Fibroblast of gingiva (primary cell): ENCODE measurements at regions not wholly inside any gene's neighbourhood (a gene's known extent, or its start where the extent isn't known, plus 50 kb on each side); places are given as distances from the start of the nearest gene placed in this dataset.
"Not testable (repeated sequence)": the region's sequence is repeated elsewhere in the genome, so short reads cannot be mapped to it uniquely, and the experiment has no call there.

Experiments used
- DNase-seq: peaks from one replicate; pipeline ENCODE4 v3.0.0-alpha.2; 2011; ENCODE audit warnings: low read depth

DNA sequence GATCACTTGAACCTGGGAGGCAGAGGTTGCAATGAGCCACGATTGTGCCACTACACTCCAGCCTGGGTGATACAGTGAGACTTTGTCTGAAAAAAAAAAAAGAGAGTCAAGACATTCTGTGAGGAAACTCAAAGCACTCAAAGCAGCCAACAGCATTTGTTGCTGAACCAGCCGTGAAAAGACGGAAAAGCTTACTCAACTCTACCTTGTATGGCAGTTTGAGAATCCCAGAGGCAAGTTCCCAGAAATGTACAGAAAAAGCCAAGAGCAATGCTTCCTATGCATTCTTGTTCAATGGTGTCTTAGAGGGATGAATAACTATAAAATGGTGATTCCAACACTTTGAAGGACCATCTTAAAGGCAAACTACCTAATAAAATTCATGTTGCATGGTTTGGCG, 170.2 kb downstream of the HSD17B3 start:
- no peak for DNase-seq

DNA sequence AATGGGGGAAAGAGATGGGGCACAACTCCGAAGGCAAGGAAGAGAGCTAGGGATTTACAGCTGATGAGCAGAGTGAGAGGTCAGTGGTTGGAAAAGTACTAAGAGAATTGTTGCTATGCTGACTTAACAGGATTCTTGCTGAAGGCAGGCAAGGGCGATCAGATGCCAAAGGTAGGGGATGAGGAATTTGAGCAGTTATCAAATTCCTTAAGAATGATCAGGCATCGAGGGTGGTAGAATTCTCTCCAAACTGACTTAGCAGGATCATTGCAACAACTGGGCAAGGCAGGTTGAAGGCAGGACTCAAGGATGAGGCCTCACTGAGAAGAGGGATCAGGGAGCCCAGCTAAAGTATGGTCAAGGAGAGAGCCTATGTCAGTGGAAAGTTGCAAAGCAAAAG, 171.0 kb downstream of the HSD17B3 start:
- no peak for DNase-seq

DNA sequence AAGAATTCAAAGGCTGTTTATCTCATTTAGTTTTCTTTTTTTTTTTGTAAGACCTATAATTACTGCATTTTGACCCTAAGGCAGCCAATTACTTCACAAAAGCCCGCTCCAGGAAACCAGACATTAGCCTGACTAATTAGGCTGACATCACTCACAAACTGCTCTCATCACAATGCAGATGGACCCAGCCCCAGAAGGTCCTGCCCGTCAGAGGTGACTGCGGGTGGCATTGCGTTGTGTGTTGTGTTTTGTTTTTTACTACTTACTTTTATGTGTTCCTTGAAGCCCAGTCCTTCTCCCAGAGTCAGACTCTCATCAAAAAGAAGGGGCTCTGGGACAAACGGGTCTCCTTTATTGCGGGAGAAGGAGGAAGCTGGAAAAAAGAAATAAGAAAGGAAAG, 172.2 kb downstream of the HSD17B3 start:
- DNase-seq: no peak

DNA sequence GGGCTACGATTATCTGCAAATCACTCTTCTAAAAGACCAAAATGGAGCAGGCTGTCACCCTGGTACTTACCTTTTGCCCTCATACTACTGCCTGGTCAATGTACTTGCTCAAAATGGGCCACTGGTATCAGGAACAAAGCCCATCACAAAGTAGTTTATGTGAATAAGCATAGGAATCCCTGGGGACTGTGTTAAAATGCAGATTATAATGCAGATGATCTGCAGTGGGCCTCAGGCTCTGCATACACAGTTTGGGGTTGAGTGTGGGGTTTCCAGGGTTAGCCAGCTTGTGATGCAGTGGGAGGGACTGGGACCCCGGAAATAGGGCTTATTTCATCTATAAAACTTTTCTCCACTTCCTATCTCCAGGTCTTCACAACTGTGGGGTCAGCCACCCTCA, 173.1 kb downstream of the HSD17B3 start:
- no peak for DNase-seq

DNA sequence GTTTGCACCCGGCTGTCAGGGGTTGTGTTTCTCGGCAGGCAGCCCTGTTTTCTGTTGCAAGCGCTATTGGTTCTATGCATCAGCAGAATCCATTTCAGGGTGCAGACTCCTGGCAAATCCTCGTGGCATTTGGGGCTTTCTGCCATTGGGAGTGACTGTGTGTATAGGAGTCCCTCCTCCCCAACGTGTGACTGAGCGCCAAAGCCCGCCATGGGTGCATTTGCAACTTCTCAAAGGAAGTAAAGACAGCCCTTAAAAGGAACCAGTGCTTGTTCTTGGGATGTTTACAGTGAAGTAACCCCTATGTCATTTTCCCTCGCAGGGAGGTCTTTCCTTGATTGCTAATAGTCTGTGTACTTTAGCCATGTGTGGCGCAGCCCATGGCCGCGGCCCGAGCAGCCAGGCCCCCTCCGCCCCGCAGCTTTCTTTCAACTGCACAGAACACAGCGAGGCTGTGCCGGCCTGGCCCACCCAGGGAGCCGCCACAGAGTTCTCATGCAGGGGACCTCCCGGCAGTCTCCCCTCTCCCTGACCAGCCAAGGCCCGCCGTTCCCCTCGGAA, 175.6 kb downstream of the HSD17B3 start:
- no peak for DNase-seq

DNA sequence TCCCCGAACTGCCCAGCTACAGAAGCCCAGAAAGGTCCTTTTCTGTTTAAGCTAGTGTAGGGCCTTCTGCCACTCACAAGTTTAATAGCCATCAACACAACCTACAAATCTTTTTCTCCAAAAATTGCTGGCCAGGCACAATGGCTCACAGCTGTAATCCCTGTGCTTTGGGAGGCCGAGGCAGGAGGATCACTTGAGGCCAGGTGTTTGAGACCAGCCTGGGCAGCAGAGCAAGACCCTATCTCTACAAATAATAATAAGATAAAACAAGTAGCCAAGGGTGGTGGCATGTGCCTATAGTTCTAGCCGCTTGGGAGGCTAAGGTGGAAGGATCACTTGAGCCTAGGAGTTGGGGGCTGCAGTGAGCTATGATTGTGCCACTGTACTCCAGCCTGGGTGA, 176.4 kb downstream of the HSD17B3 start:
- no peak for DNase-seq

DNA sequence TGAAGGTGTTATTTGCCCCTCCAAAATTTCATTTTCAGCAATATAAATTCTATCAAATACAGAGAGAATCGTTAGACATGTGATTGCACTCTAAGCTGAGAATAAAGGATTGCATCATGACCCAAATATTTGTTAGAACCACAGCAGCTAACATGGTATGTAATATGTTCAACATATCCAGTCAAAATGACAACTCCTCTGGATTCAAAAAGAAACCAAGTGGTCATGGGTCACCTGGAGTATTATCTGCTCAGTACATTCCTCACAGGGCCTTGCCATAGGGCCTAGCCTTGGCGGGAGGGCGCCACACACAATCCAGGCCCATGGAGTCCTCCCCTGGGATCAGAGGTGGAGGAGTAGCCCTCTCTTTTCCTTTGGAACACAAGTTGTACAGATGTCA, 179.2 kb downstream of the HSD17B3 start:
- peak; percentile 54 for DNase-seq

DNA sequence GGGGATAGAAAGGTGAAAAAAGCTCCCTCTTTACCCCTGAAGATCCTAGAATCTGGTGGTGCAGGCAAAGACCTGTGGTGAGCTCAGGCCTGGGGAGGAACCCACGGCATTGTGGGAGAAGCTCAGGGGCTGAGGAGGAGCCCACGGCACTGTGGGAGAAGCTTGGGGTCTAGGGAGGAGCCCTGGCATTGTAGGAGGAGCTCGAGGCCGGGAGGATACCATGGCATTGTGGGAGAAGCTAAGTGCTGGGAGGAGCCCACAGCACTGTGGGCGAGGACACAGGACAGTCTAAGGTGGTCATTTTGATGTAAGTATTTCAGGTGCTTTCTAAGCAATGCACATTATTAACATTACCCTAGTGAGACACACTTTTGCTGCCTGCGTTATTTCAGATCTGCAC, 179.7 kb downstream of the HSD17B3 start:
- DNase-seq: no peak

DNA sequence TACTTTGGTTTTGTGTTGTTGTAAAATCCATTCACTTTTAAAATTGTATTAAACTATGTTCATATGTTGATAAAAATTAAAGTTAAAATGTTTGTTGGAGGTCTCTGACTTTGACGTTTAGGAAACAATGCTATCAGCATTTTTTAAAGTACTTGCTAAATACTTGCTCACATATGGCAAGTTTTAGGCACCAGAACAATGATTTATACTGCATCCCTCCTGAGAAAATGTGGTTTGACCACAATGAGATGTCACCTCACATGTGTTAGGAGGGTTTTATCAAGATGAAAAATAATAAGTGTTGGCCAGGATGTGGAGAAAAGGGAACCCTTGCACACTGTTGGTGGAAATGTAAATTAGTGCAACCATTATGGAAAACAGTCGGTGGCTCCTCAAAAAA, 180.8 kb downstream of the HSD17B3 start:
- no peak for DNase-seq

DNA sequence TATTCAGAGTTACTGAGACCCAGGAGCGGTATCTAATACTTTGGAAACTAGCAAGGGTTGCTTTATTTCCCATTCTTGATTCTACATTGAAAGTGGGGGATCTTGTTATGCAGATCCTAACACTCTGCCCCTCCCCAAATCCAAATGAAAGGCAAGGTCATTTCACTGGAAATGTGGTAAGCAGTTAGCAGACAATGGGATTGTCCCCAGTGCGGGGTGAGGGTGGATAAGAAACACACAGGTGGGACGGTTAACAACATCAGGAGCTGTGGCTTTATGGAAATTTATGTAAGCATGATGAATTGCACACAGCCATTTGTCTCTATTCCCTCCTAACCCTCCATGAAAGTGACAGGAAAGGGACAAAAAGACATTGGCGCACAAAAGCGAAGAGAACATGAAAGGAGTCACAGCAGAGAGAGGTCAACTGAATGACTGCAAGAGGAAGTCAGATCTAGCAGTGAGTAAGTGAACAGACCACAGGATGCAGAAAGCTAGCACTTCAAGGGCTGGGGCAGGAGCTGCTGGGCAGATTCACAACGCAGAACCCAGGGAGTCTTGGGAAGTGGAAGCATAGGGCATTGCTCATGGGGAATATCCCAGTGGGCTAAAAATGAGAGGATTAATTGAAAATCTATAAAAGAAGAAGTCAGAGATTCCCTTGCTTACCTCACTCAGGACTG, 184.4 kb downstream of the HSD17B3 start:
- DNase-seq: no peak

DNA sequence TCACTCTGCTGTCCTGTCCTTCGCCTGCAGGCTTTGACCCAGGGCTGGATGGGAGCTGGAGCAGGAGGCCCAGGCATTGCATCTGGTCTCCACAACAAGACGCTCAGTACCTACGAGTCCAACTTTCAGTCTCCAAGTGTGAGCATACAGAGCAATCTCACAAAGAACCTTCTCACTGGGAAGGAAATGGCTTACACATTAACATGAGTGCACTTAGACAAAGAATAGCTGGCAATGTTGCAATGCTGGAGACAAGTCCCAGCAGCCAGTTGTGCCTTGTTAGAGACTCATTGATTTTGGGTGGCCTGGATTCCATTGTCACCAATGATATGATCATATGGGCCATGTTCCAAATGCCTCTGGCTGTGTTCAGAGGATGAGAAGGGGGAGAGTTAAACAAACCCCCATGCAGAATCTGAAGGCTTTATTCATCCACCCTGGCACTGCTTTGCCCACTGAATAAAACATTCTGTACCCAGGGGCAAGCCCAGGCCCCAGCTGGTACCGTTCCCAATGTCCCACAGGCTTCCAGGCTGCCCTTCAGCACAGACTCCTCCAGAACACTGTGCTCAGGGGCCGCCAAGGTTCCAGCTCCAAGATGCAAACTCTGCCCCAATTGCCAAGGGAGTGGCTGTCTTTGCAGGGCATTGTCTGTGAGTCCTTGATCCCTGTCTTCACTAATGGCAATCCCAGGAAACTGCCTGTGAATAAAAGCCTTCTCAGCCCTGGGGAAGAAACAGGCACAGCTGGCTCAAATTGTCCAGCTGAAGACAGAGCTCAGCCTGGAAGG, 185.5 kb downstream of the HSD17B3 start:
- no peak for DNase-seq

DNA sequence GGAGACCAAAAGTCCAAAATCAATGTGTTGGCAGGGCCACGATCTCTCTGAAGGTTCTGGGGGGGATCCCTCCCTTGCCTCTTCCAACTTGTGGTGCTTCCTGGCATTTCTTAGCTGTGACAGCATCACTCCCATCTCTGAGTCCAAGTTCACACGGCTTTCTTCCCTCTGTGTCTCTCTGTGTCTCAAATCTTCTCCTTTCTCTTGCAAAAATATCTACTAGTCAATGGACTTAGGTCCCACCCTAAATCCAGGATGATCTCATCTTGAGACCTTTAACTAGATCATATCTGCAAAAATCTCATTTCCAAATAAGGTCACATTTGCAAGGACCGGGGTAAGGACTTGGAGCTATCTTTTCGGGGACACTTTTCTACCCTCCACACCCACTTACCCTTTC, 186.1 kb downstream of the HSD17B3 start:
- DNase-seq: no peak

DNA sequence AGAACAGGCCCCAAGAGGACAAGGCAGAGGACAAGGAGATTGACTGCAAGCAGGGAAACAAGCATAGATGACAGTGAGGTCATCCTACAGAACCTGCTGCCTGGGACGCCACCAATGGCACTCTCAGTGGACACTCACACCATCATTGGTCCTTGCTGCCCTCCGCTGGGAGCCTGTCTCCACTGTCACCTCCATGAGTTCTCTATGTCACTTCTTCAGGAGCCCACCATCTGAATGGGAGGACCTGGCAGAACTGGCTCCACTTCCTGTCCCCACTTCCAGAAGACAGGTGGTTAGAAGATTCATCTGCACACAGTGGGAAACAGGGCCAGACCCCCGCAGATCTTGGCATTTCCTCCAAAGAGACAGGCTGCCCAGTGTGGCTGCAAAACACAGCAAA, 188.9 kb downstream of the HSD17B3 start:
- no peak for DNase-seq

DNA sequence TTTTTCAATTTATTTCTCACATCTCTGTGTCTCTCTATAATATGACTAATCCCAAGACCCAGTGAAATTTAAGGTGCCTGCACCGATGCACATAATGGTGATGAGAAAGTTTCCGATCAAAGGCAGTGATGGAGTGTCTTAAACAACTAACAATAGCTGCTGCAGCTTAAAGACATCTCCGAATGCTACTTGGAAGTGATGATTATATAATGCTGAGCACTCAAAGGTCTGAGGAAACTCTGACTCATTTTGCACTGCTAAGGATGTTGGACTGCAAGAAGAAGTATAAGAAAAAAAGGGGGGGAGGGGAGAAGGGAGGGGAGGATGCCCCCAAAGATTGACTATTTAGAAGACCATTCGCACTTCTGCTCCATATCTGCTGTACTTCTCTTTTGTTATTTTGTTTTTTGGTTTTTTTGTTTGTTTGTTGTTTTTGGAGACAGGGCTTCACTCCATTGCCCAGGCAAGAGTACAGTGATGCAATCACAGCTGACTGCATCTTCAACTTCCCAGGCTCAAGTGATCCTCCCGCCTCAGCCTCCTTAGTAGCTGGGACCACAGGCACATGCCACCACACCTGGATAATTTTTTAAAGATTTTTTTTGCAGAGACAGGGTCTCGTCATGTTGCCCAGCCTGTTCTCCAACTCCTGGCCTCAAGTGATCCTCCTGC, 192.2 kb downstream of the HSD17B3 start:
- DNase-seq: peak; percentile 15

DNA sequence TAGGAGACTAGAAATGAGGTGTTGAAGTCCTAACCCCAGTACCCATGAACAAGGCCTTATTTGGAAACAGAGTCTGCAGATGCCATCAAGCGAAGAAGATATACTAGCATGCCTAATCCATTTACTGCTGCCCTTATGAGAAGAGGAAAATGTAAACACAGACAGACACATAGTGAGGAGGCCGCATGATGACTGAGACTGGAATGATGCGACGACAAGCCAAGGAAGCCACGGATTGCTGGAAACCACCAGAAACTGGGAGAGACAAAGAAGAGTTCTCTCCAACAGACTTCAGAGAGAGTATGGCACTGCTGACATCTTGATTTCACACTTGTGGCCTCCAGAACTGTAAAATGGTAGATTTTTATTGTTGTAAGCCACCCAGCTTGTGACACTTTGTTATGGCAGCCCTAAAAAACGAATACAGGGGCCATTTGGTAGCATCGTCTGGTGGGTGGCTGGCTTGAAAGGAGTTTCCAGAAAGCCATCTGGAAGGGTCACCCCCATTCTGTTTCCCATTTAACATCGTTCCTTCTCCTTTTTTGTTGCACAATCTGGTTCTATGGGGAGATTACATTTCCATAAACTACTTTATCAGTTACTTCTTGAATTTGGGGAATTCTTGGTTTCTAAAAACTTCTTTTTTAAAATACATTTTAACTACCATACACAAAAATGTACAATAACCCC, 193.1 kb downstream of the HSD17B3 start:
- no peak for DNase-seq

DNA sequence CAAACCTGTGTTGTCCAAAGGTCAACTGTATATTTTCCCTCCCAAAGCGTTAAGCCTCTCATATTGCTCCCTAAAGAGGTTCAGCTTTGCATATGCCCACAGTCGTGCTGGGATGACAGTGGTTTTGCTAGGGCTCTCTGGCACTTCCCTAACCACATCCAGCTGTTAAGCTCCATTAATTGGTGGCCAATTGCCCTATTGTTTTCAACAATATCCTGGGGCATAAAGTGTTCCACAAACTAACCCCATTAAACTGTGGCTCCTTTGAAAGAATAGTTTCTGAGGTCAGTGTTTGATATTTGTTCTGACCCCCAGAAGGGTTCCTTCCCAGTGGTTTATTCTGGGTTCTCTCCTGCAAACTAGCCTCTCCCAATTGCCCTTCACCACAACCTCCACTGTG, 194.5 kb downstream of the HSD17B3 start:
- DNase-seq: peak; percentile 18

DNA sequence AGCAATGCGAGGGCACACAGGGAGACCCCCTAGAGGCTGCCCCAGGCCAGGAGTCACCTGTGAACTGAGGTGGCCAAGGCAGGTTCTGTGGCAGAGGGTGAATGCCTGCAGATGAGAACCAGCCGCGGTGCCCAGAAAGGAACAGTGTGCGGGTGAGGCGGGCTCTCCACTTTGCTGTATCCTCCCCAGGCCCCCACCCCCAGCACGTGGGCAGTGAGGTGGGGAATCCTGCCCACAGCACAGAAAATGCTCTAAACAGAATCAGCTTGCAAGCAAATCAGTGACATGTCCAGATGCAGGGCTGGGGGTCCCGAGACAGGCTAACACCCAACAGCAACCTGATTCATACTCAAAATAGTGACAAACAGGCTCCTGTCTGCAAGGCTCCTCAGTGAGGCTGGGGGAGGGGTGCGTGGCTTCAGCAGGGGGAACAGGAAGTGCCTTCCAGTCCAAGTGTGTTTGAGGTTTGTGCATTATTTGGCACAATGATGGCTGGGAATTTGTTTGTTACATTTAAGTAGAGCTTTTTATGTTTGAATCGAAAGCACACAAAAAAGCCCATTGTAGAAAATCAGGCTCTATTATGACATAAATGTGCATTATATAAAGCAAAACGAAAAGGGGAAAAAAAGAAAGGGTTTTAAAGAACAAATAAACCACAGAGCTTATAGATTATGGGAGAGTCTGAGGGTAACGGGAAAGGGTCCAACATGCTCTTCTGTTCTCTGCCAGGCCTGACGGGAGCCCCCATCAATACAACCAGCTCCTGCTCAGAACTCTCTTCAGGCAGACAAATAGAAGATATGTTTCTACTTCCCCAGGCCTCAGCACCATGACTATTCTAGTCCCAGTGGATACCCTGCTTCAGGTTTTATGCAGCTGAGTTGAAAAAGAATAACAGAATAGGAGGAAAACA, 201.3 kb downstream of the HSD17B3 start:
- DNase-seq: no peak

DNA sequence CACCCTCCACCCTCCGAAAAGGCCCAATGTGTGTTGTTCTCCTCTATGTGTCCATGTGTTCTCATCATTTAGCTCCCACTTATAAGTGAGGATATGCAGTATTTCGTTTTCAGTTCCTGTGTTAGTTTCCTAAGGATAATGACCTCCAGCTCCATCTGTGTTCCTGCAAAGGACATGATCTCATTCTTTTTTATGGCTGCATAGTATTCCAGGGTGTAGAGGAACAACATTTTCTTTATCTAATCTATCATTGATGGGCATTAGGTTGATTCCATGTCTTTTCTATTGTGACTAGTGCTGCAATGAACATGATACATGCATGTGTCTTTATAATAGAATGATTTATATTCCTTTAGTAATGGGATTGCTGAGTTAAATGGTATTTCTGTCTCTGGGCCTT, 211.3 kb downstream of the HSD17B3 start:
- not testable (repeated sequence) for DNase-seq

DNA sequence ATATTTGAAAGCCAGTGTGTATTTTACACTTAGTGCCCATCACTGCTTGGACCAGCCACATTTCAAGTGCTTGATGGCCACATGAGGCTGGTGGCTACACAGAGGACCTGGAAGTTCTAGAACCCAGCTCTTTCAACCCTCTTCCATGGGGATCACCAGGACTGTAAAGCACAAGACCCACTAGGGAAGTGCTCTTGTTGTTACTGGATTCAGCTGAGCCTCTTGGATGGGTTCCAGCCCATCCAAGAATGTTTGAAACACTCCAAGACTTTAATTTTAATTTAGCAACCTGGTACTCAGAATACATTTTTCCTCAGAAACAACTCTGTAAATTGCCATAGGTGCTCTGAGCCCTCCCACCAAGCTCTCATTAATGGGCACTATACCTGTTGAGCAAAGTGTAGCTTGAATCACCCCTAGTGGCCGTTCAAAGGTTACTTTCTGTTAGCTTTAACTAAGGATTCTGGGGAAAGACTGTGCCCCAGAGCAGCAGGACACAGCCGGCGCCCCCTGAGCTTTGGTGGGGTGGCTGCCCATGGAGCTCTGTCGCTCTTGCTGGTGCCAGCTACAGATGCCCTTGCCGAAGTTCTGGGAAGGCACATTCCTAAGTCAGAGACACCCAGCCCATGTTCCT, 212.4 kb downstream of the HSD17B3 start:
- DNase-seq: no peak

DNA sequence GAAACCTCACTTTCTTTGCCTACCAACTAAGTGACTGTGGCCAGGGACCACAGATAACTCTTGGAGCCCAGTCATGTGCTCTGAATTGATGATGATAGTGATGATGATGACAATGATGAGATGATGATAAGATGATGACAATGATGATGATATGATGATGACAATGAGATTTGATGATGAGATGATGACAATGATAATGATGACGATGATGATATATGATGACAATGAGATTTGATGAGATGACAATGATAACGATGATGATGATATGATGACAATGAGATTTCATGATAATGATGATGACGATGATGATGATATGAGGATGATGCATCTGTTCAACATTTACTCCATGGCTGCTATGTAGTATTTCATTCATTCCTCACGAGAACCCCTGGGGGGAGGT, 213.0 kb downstream of the ERCC6L2 start:
- no peak for DNase-seq
